ENCODE measurements at regions not wholly inside any gene's neighbourhood (a gene's known extent, or its start where the extent isn't known, plus 50 kb on each side); places are given as distances from the start of the nearest gene placed in this dataset.

DNA sequence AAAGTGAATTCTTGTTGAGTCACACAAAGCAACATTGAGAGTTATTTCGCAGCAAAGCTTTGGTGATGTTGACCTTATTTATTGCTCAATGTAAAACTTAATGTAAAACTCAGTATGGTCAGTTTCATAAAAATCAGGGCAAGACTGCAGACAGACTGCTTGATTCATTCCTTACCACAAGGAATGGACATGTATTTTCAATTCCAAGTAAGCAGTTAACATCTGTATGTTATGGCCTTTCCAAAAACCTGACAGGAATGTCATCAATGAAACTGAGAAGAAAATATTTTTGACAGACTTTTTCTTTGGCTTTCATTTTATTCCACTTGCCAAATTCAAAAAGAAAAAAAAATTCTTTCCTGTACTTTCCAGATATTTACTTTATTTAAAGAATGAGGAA, 488.3 kb downstream of the ANKRD50 start:
- Histone ChIP-seq H3K9me3 (ENCODE audit: insufficient read depth, low read depth, low read length) (no peaks in the 10 kb centered on the region), H3K9ac (ENCODE audit: low read length) (no peak overlapping the region), H3K79me2 (ENCODE audit: insufficient read depth, low read length) (no peaks in the 10 kb centered on the region), H2AFZ (ENCODE audit: low read depth, low read length) (no peak overlapping the region), H3K4me2 (ENCODE audit: low read length) (no peak overlapping the region), H3K36me3 (ENCODE audit: insufficient read depth, low read length) (no peaks in the 10 kb centered on the region), H3K27ac (ENCODE audit: low read depth, low read length) (no peak overlapping the region), H3K4me1 (ENCODE audit: insufficient read depth, low read length) (no peaks in the 10 kb centered on the region), H4K20me1 (ENCODE audit: insufficient read depth, low read length) (no peaks in the 10 kb centered on the region), H3K4me3 (ENCODE audit: insufficient read depth, low read depth, low read length) (no peak overlapping the region), H3K27me3 (ENCODE audit: insufficient read depth, low read length) (no peaks in the 10 kb centered on the region)
- H3K4me3 Mint-ChIP-seq (ENCODE audit: unreplicated experiment), result no peak overlapping the region
- FAIRE-seq (no peak), DNase-seq (ENCODE audit: low read depth) (no peak)
- no peak for TF ChIP-seq EZH2 (IDR thresholded peaks at IDR 0.05; ENCODE audit: insufficient read depth, low read length)
- TF ChIP-seq, protein P1, sequence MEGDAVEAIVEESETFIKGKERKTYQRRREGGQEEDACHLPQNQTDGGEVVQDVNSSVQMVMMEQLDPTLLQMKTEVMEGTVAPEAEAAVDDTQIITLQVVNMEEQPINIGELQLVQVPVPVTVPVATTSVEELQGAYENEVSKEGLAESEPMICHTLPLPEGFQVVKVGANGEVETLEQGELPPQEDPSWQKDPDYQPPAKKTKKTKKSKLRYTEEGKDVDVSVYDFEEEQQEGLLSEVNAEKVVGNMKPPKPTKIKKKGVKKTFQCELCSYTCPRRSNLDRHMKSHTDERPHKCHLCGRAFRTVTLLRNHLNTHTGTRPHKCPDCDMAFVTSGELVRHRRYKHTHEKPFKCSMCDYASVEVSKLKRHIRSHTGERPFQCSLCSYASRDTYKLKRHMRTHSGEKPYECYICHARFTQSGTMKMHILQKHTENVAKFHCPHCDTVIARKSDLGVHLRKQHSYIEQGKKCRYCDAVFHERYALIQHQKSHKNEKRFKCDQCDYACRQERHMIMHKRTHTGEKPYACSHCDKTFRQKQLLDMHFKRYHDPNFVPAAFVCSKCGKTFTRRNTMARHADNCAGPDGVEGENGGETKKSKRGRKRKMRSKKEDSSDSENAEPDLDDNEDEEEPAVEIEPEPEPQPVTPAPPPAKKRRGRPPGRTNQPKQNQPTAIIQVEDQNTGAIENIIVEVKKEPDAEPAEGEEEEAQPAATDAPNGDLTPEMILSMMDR (IDR thresholded peaks at IDR 0.05; ENCODE audit: insufficient read depth, low read depth, low read length), result no peak
- H3K4me1 Mint-ChIP-seq (ENCODE audit: low read depth, unreplicated experiment), result no peaks in the 10 kb centered on the region
- no peak overlapping the region for H3K27ac Mint-ChIP-seq (ENCODE audit: unreplicated experiment)
- no peaks in the 10 kb centered on the region for H3K9me3 Mint-ChIP-seq (ENCODE audit: unreplicated experiment)
- H3K36me3 Mint-ChIP-seq (ENCODE audit: low read depth, unreplicated experiment), result no peaks in the 10 kb centered on the region
- no peaks in the 10 kb centered on the region for H3K27me3 Mint-ChIP-seq (ENCODE audit: low read depth, unreplicated experiment)

DNA sequence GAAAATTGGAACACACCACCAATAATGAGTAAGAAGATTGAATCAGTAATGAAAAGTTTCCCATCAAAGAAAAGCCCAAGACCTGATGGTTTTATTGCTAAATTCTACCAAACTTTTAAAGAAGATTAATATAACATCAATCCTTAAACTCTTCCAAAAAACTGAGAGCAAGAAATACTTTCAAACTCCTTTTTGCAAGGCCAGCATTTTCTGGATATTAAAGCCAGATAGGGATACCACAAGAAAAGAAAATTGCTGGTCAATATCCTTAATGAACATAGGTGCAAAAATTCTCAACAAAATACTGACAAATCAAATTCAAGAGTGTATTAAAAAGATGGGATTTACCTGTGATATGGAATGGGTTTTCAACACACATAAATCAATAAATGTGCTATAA, 484.6 kb downstream of the ANKRD50 start:
- Mint-ChIP-seq H3K36me3 (ENCODE audit: low read depth, unreplicated experiment) (no peaks in the 10 kb centered on the region), H3K4me3 (ENCODE audit: unreplicated experiment) (no peak overlapping the region), H3K27ac (ENCODE audit: unreplicated experiment) (no peak overlapping the region), H3K4me1 (ENCODE audit: low read depth, unreplicated experiment) (no peaks in the 10 kb centered on the region), H3K27me3 (ENCODE audit: low read depth, unreplicated experiment) (no peaks in the 10 kb centered on the region), H3K9me3 (ENCODE audit: unreplicated experiment) (no peaks in the 10 kb centered on the region)
- Histone ChIP-seq H3K4me3 (ENCODE audit: insufficient read depth, low read depth, low read length) (no peak overlapping the region), H3K9ac (ENCODE audit: low read length) (no peak overlapping the region), H3K27ac (ENCODE audit: low read depth, low read length) (no peak overlapping the region), H3K9me3 (ENCODE audit: insufficient read depth, low read depth, low read length) (no peaks in the 10 kb centered on the region), H3K36me3 (ENCODE audit: insufficient read depth, low read length) (no peaks in the 10 kb centered on the region), H3K27me3 (ENCODE audit: insufficient read depth, low read length) (no peaks in the 10 kb centered on the region), H4K20me1 (ENCODE audit: insufficient read depth, low read length) (no peaks in the 10 kb centered on the region), H3K79me2 (ENCODE audit: insufficient read depth, low read length) (no peaks in the 10 kb centered on the region), H2AFZ (ENCODE audit: low read depth, low read length) (no peak overlapping the region), H3K4me1 (ENCODE audit: insufficient read depth, low read length) (no peaks in the 10 kb centered on the region), H3K4me2 (ENCODE audit: low read length) (no peak overlapping the region)
- FAIRE-seq, result no peak
- no peak for DNase-seq (ENCODE audit: low read depth)
- TF ChIP-seq EZH2 (IDR thresholded peaks at IDR 0.05; ENCODE audit: insufficient read depth, low read length), result no peak
- TF ChIP-seq, protein P1 (IDR thresholded peaks at IDR 0.05; ENCODE audit: insufficient read depth, low read depth, low read length), result no peak

DNA sequence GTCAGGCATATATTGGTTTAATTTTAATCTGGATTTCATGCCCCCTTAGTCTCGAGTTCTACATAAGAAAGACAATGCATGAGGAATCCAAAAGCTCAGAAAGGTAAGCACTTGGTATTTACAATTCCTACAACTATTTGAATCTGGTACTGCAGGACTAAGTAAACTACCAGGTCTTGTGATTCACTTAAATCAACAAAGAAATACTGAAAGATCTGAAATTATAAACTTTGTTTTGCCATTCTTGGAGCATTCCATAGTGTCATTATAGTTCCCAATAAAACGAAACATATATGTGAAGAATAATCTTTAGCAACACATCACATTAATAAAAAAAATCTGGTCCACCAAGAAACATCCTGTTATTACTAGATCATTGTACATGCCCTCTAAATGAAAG, 482.3 kb downstream of the ANKRD50 start:
- Mint-ChIP-seq H3K36me3 (ENCODE audit: low read depth, unreplicated experiment) (no peaks in the 10 kb centered on the region), H3K4me3 (ENCODE audit: unreplicated experiment) (no peak overlapping the region), H3K9me3 (ENCODE audit: unreplicated experiment) (no peaks in the 10 kb centered on the region), H3K27ac (ENCODE audit: unreplicated experiment) (no peak overlapping the region), H3K27me3 (ENCODE audit: low read depth, unreplicated experiment) (no peaks in the 10 kb centered on the region), H3K4me1 (ENCODE audit: low read depth, unreplicated experiment) (no peaks in the 10 kb centered on the region)
- Histone ChIP-seq H3K27me3 (ENCODE audit: insufficient read depth, low read length) (no peaks in the 10 kb centered on the region), H3K4me3 (ENCODE audit: insufficient read depth, low read depth, low read length) (no peak overlapping the region), H4K20me1 (ENCODE audit: insufficient read depth, low read length) (no peaks in the 10 kb centered on the region), H3K36me3 (ENCODE audit: insufficient read depth, low read length) (no peaks in the 10 kb centered on the region), H3K4me1 (ENCODE audit: insufficient read depth, low read length) (no peaks in the 10 kb centered on the region), H3K27ac (ENCODE audit: low read depth, low read length) (no peak overlapping the region), H3K9ac (ENCODE audit: low read length) (no peak overlapping the region), H2AFZ (ENCODE audit: low read depth, low read length) (no peak overlapping the region), H3K79me2 (ENCODE audit: insufficient read depth, low read length) (no peaks in the 10 kb centered on the region), H3K4me2 (ENCODE audit: low read length) (no peak overlapping the region), H3K9me3 (ENCODE audit: insufficient read depth, low read depth, low read length) (no peaks in the 10 kb centered on the region)
- TF ChIP-seq, protein P1 (IDR thresholded peaks at IDR 0.05; ENCODE audit: insufficient read depth, low read depth, low read length), result no peak
- no peak for TF ChIP-seq EZH2 (IDR thresholded peaks at IDR 0.05; ENCODE audit: insufficient read depth, low read length)
- FAIRE-seq (no peak), DNase-seq (ENCODE audit: low read depth) (no peak)
